OCI-M1 (cell line): ENCODE measurements at regions not wholly inside any gene's neighbourhood (a gene's known extent, or its start where the extent isn't known, plus 50 kb on each side); places are given as distances from the start of the nearest gene placed in this dataset.

Experiments
- DNase-seq: peaks from one replicate; lab custom pipeline; 2025; lab: John Stamatoyannopoulos, UW

DNA sequence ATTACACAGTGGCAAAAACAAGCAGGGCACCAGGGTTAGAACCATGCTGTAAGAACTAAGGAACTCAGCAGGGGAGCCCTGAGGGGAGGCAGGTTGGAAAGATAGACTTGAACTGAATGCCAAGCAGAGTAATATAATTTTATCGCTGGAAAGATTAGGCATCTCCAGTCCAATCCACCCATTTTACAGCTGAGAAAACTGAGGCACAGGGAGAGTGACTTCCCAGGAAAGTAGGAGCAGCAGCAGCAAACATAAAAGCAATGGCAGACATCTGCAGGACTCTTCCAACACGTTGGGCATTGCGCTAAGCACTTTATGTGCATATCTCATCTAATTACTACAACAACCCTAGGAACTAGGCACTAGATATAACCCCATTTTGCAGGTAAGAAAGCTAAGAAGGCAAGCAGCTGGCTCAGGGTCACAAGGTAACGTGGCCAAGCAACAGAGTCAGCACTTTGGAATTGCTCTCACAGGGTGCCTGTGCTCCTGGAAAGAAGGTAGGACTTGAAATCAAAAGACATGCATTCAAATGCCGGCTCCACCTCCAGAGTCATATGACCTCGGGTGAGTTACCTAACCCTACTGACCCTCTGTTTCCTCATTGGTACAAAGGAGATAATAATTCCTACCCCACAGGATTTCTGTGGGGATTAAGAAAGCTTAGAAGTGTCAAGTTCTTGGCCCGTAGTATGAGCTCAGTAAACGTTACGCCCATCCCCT lies 215.3 kb downstream of the BARX2 start:
- DNase-seq: no peak

DNA sequence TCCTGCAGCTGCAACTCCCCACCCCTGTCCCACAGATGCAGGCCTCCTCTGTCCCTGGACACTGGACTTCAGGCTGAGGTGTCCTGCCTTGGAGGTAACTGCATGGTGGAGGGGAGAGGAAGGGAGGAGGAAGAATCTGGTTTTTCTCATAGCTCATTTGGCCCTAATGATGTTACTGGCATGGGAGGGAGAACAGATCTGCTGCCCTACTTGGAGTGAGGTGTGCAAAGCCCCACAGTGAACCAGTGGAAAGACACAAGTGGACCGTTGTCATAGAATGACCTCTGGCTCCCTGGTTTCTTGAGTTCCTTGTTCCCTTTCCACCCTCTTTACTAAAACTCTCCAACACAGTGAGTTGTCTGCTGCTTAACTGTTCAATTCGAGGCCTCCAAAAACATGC lies 215.9 kb downstream of the BARX2 start:
- DNase-seq: no peak

DNA sequence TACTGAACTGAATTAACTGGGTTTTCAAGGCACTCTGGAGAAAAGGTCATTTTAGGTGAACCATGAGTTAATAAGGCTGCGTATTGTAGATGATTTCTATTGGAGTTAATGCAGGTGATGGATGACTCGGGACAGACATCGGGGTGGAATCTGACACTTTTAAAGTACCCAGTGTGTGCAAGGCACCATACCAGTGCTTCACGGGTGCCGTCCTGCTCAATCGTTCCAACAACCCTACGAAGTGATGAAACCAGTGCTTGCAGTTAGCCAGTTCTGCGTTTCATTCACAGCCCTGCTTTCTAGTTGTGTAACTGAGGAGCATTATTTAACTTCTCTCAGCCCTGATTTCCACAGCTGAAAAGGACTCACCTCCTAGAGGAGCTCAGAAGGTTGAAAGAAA lies 216.5 kb downstream of the BARX2 start:
- DNase-seq: no peak

DNA sequence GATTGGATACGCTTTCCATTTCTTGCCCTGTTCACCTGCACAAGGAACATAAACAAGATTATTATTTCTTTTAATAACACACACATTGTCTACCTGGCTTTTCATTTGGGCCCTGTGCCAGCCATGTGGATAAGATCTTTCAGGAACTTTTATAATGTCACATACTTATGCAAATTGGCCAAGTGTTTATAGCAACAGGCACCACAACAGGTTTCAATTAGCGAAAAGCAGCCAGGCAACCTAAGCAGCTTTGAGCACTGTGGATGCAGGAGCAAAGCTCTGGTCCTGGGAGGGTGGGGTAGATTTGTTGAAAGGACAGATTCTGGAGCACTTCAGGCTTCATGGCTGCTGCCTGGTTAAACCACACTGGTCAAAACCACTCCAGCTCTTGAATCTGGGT lies 217.4 kb downstream of the BARX2 start:
- DNase-seq: no peak

DNA sequence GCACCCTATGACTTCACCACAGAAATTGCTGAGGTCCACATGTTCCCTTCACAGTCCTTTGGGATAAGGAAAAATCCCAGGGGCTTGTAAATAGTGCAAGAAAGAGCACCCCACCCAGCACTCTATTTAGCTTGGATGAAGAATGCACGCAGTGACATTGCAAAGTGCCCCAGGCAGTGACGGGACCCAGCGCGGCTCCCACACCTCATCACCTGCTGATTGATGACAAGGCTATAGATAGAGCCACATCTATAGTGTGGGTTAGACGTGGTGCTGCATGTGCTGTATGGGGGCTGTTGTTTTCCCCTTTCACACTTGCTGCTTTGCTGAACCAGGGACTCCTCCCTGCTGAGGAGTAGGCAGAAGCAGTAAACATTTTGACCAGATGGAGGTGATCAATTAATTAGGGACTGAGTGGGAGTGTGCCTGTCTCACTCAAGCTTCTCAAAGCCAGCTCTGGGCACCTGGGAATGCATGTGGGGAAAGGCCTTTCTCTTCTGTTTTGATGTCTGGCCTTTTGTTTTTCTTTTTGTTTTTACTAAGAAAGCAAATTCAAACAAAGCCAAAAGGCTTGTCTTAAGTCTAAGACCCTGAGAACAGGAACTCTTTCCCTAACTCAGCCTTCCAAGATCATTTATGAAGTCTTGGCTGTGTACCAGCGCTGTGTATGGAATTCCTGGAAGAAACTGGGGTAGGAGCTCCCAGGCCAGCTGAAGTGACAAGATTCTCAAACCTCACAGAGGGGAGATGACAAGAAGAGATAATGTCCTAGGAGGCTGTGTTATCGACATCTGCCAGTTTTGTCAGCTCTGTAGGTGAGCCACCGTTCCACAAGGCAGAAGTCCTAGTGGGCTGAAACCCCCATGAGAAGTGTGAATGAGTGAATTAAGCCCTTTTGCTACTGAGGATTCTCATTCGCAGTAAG lies 219.7 kb downstream of the BARX2 start:
- no peak for DNase-seq

DNA sequence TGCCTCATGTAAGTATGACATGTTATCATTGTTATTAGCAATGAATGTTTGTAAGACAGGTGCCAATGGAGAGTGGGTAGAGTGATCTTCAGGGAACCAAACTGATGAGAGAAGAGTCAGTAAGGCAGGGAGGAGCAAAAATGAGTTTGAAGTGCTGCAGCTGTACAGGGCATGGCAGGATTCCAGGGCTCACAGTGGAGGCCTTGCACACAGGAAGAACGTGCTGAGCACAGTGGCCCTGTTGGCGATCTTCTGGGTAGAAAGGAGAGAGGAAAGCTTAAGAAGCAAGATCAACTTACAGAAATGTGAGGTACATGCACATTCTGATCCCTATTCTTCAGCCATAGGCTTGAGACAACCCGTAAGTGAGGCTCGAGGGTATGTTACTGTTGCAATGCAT lies 219.3 kb upstream of the TMEM45B start:
- no peak for DNase-seq

DNA sequence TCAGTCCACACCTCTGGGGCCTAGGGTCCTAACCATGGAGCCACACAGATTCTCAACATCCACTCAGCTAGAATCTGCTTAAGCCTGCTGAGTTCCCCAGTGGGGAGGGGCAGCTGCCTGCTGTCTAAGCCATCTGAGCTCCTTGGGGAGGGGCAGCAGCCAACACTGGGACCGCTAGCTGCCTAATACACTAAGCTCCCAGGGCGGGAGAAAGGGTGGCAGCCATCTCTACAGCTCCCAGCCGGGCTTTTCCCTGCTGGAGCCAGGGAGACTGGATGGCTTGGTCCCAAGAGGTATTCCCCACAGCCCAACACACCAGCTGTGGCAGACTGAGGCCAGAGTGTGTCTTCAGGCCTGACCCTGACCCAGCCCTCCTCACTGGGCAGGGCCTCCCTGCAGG lies 217.3 kb upstream of the TMEM45B start:
- DNase-seq: no peak

DNA sequence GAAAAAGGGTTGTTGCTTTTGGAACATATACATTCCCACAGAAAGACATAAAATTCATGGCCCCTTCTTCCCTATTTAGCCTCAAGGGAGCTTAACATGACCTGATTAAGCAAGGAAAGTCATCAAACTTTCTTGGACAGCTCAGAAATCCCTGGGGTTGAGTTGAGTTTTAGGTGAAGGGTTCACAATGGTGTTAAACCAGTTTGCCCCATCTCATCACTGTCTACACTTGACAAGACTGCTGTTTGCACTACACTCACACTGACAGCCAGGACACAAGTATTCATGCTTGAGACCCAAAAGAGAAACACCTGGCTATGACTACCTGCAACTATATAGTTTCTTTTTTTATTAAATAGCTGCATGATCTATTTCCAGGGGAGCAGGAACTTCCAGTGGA lies 209.8 kb upstream of the TMEM45B start:
- no peak for DNase-seq

DNA sequence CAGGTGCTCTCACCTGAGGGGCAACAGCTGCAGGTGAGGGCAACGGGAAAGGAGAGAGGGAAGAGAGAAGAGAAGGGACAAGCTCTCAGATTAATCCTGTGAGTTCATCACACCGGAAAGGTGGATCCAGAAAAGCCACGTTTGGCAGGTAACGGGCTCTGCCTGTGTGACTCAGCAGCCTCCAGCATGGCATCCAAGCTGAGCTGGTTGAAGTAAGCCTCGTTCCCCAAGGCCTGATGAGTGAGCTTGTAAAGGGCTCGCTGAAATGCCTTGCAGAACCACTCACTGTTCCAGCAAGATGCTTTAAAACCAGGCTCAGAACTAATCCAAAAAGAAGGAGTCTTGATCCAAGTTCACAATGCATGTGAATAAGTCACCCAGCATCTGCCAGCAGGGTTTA lies 206.9 kb upstream of the TMEM45B start:
- DNase-seq: no peak

DNA sequence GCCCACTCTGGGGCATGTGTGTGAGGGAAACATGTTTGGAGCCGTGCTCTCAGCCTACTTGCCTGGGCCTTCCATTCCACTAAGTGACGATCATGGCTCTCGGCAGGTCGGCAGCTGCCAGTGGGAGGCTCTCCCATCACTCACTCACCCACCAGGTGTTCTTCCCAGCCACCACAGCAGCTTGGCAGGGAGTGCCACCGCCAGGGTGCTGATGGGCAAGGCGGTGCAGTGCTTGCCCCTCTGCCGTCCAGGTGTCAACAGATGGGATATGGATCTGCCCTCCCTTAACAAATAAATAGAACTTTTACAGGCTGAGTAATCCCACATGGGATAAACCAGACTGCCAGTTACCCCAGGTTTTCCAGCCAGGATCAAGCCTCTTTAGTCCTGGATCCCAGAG lies 205.5 kb upstream of the TMEM45B start:
- DNase-seq: no peak

DNA sequence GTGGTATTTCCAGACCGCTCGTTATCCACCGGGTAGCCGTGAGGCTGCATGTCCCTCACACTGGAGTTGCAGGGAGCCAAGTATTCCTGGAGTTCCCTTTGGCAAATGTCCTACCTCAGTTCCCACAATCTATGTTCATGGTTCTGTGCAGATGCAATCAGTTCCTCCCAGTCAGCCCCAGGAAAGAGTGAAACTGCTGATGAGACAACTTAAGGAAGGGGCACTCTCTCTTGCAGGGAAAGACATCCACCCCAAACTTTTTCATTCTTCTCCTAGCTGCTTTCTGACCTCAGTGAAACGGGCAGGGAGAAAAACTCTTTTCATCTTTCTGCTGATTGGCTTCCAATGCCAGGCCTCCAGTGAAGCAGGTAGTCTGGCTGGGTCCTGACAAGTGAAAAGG lies 205.1 kb upstream of the TMEM45B start:
- DNase-seq: no peak

DNA sequence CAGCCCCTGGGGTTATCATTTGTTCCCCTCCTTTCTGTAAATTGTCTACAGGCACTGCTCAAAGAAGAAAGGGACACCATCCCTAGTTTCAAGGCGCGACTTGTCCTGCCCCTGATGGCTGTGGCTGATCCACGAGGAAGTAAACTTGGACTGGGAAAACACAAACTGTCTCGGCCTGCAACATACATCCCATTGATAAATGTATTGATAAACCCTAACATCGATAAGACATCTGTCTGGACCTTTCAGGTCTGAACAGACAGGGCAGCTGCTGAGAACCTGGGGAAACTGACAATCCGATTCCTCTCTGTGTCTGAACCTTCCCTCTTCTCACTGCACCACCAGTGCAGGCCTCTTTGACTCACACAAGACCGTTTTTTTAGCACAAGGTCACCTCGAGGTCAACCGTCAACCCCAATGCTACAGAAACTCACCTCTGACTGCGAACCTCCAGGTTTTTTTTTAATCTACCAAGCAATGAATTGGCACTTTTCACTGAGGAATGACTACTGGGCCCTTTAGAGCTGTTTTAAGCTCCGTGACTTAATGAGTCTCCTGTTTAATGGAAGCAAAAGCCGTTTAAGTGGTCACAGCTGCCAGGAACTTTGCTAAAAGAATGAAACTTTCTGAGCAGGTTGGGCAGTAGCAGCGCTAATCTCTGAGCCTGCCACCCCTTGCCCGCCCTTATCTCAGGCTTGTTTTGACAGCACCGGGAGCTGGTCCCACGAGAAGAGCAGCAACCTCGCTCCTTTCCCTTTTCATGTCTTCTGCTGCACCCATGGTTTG lies 203.8 kb upstream of the TMEM45B start:
- DNase-seq: peak; percentile 25

DNA sequence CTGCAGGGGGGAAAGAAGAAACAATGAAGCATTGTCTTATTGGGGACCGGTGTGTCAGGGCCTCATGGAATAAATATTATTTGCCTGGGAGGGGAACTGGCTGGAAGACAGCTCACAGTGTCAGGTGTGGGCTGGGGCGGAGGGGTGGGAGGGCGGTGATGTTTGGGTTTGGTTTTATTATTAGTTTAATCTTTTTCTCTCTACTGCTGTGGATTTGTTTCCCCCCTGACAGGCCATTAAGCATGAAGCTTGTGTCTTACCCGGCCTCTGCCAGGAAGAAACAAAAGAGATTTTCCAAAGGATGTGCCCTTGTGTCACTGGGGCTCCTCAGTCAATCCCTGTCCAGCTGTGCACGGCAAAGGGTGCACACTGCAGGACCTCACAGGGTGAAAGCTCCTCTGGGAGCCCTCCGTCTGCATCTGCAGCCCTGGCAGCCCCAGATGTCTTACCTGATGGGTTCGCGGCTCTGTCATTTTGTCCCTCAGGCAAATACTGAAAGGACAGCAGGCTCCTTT lies 203.1 kb upstream of the TMEM45B start:
- no peak for DNase-seq

DNA sequence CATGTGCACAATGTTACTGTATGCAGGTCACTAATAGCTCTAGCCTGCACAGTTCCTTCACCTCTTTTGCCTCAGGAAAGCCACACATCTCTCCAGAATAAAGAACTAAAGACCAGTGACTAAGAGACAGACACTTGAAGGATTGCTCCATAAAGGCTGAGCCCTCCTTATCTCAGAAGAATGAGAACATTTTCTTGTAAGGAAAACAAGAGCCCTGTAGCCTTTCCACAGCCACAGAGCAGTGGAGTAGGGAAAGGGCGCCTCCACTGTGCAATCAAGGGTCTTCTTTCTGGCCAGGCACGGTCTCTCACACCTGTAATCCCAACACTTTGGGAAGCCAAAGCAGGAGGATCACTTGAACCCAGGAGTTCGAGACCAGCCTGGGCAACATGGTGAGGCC lies 202.6 kb upstream of the TMEM45B start:
- no peak for DNase-seq

DNA sequence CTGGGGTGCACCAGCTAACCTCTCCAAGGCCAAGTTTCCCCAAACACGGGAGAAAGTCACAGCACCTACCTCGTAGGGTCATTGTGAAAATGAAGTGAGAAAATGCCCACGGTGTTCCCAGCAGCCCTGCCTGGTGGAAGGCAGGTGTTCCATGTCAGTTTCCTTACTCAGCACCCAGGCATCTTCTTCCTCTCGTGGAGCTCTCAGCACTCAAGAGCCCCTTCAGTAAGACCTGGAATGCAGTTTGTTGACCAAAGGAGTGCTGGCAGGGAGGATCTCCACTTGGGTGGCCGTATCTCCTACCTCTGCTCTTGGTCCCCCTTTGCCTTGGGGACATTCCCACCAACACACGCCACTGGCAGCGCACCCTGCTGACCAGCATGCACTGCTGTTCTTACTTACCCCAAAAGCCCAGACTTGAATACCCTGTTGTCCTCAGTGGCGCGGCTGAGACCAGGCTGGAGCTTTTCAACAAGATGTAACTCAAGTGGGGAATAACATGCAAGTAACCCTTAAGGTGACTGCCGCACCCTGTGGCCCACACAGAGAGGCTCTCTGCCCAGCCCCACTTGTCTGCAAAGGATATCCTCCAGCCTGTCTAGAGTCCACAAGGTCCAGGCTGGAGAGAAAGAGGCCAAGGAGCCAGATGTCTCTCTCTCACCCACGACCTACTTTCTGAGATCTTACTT lies 201.2 kb upstream of the TMEM45B start:
- DNase-seq: no peak

DNA sequence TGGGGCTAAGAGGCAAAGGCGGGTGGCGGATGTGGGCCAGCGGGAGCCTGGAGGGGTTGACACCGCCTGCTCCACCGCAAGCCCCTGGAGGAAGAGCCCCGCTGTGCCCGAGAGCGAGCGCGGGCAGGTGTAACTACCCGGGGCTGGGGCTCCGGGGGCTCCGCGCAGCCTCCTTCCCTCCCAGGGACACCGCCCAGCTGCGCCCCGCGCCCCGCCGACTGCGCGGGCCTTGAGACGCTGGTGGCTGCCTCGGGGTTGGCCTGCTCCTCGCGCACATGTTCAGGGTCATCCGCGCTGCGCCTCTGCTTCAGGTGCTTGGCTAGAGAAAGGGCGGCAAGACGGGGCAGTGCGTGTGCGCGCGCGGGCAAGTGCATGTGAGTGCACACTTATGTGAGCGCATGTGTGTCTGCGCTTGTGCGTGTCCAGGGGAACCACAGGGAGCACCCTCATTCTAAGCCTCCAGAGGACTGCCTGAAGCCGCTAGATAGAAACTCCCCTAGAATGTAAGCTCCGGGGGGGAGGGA lies 197.5 kb upstream of the TMEM45B start:
- no peak for DNase-seq

DNA sequence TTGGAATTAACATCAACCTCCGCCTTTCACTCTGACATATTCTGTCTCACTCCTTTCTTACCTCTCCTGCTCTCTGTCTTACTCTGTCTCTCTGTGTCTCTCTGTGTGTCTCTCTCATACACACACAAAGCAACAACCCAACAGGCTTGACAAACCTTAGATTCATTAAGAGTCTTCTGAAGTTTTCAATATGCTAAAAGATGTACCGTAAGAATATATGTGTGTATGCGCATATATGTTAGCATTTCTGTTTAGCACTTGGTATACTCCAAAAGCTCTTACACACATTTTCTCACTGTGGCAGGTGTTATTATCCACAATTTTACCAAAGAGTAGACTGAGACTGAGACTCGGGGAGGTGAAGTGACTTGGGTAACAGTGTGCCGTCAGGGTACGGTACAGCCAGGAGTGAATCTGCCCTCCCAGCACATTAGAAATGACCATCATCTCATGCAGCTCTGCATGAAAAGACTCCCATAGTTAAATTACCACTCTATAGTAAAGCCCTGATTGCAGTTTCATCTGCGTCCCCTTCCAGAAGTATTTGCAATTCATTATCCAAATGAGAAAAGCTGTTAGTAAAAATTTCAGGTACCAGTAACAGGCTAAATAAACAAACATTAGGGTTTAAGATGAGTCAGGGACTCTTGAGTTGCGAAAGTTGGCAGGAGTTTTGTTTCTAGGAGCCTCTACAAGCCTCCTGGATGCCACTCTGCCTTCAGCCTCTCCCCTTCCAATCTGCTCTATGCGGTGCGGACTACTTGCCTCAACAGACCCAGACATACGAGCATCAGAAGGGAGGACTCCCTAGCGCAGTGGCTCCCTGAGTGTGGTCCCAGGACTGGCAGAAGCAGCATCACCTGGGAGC lies 195.2 kb upstream of the TMEM45B start:
- no peak for DNase-seq

DNA sequence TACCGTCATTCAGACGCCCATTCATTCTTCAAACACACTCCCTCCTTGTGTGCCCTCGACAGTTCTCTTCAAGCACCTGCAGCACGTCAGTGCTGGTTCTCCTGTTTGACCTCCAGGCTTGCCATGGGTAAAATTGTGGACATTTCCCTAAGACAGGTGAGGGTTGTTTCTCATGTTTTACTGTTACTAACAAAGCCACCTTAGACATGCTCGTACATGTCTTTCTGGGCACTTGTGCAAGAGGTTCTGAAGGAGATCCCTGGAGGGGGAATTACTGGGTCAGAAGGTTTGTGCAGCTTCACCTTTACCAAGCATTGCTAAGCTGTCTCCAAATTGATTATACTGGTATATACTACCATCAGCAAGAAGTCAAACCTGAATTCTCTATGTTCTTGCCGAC lies 189.7 kb upstream of the TMEM45B start:
- DNase-seq: no peak

DNA sequence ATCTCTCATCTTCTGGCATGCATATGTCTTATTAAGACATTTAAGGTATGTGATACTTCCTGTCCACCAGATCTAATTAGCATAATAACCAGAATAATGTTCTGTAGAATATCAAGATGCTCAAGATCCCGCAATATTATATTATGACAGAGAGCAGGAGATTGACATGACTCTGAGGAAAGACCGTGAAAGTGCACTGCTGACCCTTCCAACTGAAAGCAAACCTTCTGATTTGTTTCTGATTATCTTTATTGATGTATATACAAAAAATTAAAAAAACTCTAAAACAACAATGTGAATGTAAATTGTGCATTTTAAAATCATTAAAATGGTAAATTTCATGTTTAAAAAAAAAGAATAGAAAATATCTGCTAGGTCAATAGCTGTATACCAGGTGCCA lies 184.4 kb upstream of the TMEM45B start:
- no peak for DNase-seq

DNA sequence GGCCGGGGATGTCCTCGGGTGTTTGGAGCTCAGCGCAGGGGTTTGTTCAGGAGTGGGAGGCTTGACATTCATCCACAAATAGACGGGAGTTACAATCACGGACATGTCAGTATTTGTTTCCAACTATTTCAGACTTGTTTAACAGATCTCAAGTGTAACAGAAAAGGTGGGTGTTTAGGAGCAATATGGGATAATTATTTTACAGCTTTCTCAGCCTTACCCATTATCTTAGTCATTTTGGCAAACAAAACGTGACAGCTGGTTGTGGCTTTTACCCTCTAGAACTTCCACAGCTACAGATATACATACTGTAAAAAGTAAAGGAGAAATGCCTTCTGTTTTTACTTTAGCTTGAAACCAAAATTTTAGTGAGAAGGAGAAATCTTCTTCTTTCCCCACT lies 178.7 kb upstream of the TMEM45B start:
- no peak for DNase-seq

DNA sequence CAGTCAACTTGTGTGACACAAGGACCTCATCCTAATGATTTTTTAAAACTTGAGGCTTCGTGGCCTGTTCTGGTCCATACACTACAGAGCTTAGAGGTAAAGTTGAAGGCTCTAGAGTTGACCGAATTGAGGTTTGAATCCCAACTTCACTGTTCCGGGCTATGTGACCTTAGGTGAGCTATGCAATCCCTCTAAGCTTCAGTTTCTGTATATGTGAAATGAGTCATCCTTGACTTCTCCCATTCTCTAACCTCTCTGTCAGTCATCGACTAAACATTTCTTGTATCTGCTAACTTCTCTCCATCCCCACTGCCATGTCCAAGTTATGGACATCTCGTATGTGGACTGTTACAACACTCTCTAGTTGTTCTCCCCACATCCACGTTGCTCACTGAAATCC lies 178.2 kb upstream of the TMEM45B start:
- DNase-seq: no peak
